ACC112 (cell line): ENCODE measurements at regions not wholly inside any gene's neighbourhood (a gene's known extent, or its start where the extent isn't known, plus 50 kb on each side); places are given as distances from the start of the nearest gene placed in this dataset.

Experiments
- H2AFZ ChIP-seq: fragments of 200-600 bp; sonication (generic); one replicate; pipeline ENCODE4 v1.6.0; 2017; ENCODE audit warnings: antibody characterized with exemption, low read length; ENCODE audit not compliant: unreplicated experiment
- H3K27ac ChIP-seq: fragments of 200-600 bp; sonication (generic); 2 replicates; pipeline ENCODE4 v1.5.1; 2014; ENCODE audit warnings: low read depth, mild to moderate bottlenecking, antibody characterized with exemption, low read length, moderate library complexity
- H3K27me3 ChIP-seq: fragments of 200-600 bp; sonication (generic); 2 replicates; pipeline ENCODE4 v1.6.1; 2014; ENCODE audit warnings: mild to moderate bottlenecking, antibody characterized with exemption, low read length, moderate library complexity, mixed read lengths; ENCODE audit not compliant: insufficient read depth
- H3K36me3 ChIP-seq: fragments of 200-600 bp; sonication (generic); 2 replicates; pipeline ENCODE4 v1.6.1; 2016; ENCODE audit warnings: mild to moderate bottlenecking, antibody characterized with exemption, low read length, moderate library complexity, mixed read lengths; ENCODE audit not compliant: insufficient read depth
- H3K4me1 ChIP-seq: fragments of 200-600 bp; sonication (generic); one replicate; pipeline ENCODE4 v1.6.1; 2016; ENCODE audit warnings: low read length, mixed read lengths; ENCODE audit not compliant: insufficient read depth, unreplicated experiment, control insufficient read depth
- H3K4me3 ChIP-seq: fragments of 200-600 bp; sonication (generic); 2 replicates; pipeline ENCODE4 v1.5.1; 2014; ENCODE audit warnings: mild to moderate bottlenecking, low read depth, low read length
- H3K79me2 ChIP-seq: fragments of 200-600 bp; sonication (generic); one replicate; pipeline ENCODE4 v1.6.0; 2016; ENCODE audit warnings: low read length; ENCODE audit not compliant: control insufficient read depth, unreplicated experiment, insufficient read depth

GRCh38 chr3:10601857-10602230 is 96.5 kb upstream of the ATP2B2 start:
- no peaks in the 10 kb centered on the region for H3K79me2 ChIP-seq
- H3K4me3 ChIP-seq: no peak overlapping the region
- no peaks in the 10 kb centered on the region for H3K4me1 ChIP-seq
- no peak overlapping the region for H3K27ac ChIP-seq
- no peaks in the 10 kb centered on the region for H3K36me3 ChIP-seq
- H3K27me3 ChIP-seq: peaks cover 82% of the 10 kb centered on the region
- H2AFZ ChIP-seq: no peak overlapping the region

DNA sequence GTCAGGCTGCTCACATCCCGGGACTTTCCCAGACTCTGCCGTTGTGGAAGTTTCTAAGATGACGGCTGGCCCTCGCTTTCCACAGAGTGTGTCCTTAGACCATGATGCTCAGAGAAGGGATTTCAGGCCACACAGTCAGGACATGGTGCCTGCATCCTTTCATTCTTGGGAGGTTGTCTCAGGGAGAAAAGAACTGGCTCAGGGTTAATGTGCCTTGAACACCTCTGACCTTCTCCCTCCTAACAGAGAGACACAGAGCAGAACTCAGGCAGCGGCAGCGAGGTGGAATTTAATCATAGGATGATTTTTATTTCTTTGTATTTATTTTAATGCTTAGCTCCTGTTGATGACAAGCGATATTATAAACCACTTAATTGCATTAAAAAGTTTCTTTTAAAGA is 96.9 kb upstream of the ATP2B2 start:
- Histone ChIP-seq H3K4me1 (no peaks in the 10 kb centered on the region), H3K4me3 (no peak overlapping the region), H2AFZ (no peak overlapping the region), H3K79me2 (no peaks in the 10 kb centered on the region), H3K27me3 (peaks cover 79% of the 10 kb centered on the region), H3K27ac (no peak overlapping the region), H3K36me3 (no peaks in the 10 kb centered on the region)

DNA sequence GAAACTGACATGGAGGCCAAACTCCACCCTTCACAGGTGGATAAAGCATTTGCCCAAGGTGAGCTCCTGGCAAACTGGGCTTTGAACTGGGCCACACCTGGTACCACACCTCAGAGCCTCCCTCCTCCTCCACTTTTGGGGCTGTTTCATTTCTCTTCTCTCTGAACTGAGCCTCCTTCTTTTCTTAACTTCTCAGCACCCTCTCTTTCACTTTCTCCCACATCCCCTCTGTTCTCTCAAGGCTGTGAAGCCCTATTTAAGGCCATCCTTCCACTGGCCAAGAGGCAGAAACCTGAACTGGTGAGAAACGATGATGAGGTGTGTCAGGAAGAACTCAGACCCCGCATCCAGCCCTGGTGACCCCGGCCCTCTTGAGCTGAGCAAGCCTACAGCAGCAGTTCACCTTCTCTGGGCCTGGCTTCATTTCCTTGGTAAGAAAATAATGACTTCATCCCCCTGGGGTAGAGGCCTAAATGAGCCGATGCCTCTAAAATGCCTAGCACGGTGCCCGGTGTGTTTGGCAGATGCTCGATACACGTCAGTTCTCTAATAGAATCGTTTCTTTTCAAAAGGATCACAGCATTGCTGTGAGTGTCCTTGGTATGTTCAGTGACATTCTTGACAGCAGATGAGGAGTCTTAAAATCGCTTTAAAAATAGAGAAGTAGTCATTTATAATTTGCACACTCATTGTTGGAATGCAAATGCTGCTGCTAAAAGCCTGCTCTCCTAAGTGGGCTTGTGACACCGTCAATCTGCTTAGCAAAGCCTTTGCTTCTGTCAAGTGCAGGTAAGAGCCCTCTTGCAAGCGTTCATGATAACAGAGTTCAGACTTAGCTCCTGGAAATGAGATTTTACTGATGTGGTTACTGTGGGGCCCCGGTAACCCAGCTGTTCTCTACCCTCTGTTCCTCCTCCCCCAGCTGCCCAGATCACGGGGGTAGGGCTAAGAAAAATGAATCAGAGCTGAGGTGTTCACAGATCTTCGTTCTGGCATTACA is 97.7 kb upstream of the ATP2B2 start:
- Histone ChIP-seq H3K27me3 (peaks cover 79% of the 10 kb centered on the region), H3K36me3 (no peaks in the 10 kb centered on the region), H3K79me2 (no peaks in the 10 kb centered on the region), H2AFZ (no peak overlapping the region), H3K4me1 (no peaks in the 10 kb centered on the region), H3K4me3 (no peak overlapping the region), H3K27ac (no peak overlapping the region)

- H3K27me3 ChIP-seq: peaks cover 77% of the 10 kb centered on the region
- H3K4me1 ChIP-seq: no peaks in the 10 kb centered on the region
- no peak overlapping the region for H2AFZ ChIP-seq
- no peak overlapping the region for H3K4me3 ChIP-seq
- H3K27ac ChIP-seq: no peak overlapping the region
- no peaks in the 10 kb centered on the region for H3K36me3 ChIP-seq
- H3K79me2 ChIP-seq: no peaks in the 10 kb centered on the region
Observed at GRCh38 chr3:10609134-10609533, 103.7 kb upstream of the ATP2B2 start.

DNA sequence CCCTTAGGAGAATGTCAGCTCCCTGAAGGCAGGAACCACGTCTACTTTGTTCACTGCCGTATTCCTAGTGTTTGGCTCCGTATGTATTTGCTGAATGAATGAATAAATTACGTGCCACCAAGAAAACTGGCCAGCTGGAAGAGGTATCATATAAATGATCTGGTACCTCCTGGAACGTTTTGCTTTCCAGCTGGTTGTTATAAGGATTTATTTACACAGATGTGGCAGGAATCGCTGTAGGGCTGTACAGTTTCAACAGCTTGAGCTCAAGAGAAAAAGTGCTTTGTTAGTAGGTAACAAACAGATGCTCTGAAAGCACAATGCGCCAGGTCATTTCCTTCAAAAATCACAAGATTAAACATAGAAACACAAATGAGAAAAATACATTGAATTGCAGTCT is 108.8 kb upstream of the ATP2B2 start:
- no peak overlapping the region for H3K27ac ChIP-seq
- no peaks in the 10 kb centered on the region for H3K36me3 ChIP-seq
- no peak overlapping the region for H2AFZ ChIP-seq
- H3K4me1 ChIP-seq: no peaks in the 10 kb centered on the region
- H3K79me2 ChIP-seq: no peaks in the 10 kb centered on the region
- H3K4me3 ChIP-seq: no peak overlapping the region
- H3K27me3 ChIP-seq: peaks cover 90% of the 10 kb centered on the region

GRCh38 chr3:10615715-10616114 is 110.3 kb upstream of the ATP2B2 start:
- Histone ChIP-seq H3K79me2 (no peaks in the 10 kb centered on the region), H3K27ac (no peak overlapping the region), H2AFZ (no peak overlapping the region), H3K4me3 (no peak overlapping the region), H3K27me3 (peaks cover 93% of the 10 kb centered on the region), H3K4me1 (no peaks in the 10 kb centered on the region), H3K36me3 (no peaks in the 10 kb centered on the region)

- Histone ChIP-seq H3K27me3 (peaks cover 93% of the 10 kb centered on the region), H3K36me3 (no peaks in the 10 kb centered on the region), H3K79me2 (no peaks in the 10 kb centered on the region), H2AFZ (no peak overlapping the region), H3K27ac (no peak overlapping the region), H3K4me1 (no peaks in the 10 kb centered on the region), H3K4me3 (no peak overlapping the region)
Observed at GRCh38 chr3:10616321-10616720, 110.9 kb upstream of the ATP2B2 start.

DNA sequence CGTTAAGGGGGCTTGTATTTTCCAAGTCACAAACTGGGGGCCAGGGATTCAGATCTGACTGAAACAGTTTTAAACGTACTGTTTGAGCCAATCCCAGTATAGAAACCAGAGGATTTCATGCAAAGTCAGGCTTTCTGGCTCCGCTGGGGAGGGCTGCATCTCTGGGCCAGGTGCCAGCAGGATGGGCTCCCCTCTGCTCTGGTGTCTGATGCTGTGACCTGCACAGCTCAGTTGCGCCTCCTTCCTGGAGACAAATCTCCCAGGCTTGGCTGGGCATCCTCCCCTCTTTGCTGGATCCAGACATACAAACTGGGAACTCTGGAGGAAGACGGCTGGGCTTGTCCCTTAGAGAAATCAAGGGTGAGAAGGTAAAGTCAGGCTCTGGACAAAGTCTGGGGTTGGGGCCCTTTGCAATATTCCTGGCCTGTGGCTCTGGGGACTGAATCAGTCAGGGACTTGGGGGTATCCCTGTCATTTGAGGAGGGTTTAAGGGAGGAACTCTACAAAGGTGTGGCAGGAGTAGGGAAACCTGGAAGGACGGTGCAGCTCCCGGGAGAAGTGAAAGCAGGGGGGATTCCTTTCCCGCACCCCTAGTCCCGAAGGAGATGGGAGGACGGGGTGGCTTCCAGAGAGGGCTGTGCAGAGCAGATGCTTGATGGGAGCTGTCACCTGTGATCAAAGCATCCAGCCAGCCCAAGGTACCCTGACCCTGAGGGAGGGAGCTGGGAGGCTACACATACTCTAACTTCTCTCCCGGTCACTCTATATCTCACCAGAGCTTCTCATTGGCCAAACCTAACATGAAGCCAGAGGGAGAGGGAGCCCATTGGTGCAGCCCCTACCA is 114.8 kb upstream of the ATP2B2 start:
- Histone ChIP-seq H3K4me3 (no peak overlapping the region), H2AFZ (no peak overlapping the region), H3K36me3 (no peaks in the 10 kb centered on the region), H3K4me1 (no peaks in the 10 kb centered on the region), H3K27ac (no peak overlapping the region), H3K79me2 (no peaks in the 10 kb centered on the region), H3K27me3 (peaks cover 96% of the 10 kb centered on the region)

GRCh38 chr3:10620833-10621082 is 115.4 kb upstream of the ATP2B2 start:
- Histone ChIP-seq H3K4me1 (no peaks in the 10 kb centered on the region), H3K79me2 (no peaks in the 10 kb centered on the region), H3K4me3 (no peak overlapping the region), H2AFZ (no peak overlapping the region), H3K27ac (no peak overlapping the region), H3K36me3 (no peaks in the 10 kb centered on the region), H3K27me3 (peaks cover 96% of the 10 kb centered on the region)

- H3K4me3 ChIP-seq: no peak overlapping the region
- no peaks in the 10 kb centered on the region for H3K4me1 ChIP-seq
- H2AFZ ChIP-seq: no peak overlapping the region
- no peaks in the 10 kb centered on the region for H3K36me3 ChIP-seq
- no peak overlapping the region for H3K27ac ChIP-seq
- no peaks in the 10 kb centered on the region for H3K79me2 ChIP-seq
- H3K27me3 ChIP-seq: peaks cover 94% of the 10 kb centered on the region
Observed at GRCh38 chr3:10623578-10624275, 118.3 kb upstream of the ATP2B2 start.
